M059J (cell line): ENCODE measurements at regions not wholly inside any gene's neighbourhood (a gene's known extent, or its start where the extent isn't known, plus 50 kb on each side); places are given as distances from the start of the nearest gene placed in this dataset.
A peak's percentile ranks its signal among the peaks of the same experiment; 100 is the strongest.

ENCODE experiments used
- DNase-seq: peaks from one replicate; pipeline ENCODE4 v3.0.0-alpha.2; 2012; ENCODE audit warnings: low read depth

DNA sequence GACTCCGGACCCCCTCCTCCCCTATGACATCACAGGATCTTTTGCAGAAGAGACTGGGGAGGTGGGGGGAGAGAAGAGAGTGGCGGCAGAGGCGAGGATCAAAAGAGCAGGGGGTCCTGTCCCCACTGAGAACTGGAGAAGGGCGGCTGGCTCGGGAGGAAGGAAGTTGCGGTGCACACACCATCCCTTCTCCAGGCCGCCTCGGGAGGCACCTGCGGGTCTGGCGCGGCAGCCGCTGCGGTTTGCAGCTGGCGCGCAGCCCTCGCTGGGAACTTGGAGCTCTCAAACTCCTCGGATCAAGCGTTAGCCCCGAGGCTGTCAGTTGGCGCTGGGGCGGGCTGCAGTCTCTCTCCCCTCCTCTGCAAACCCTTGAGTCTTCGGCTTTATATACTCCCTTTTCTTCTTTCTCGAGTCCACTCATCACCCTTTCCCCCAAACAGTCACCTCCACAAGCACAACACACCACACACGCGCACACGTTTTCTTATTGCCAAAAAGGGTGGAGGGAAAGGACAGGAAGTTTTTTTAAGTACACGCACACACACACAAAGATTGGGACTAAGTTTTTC, 180.7 kb downstream of the TBXT start:
- DNase-seq = peak; percentile 17

DNA sequence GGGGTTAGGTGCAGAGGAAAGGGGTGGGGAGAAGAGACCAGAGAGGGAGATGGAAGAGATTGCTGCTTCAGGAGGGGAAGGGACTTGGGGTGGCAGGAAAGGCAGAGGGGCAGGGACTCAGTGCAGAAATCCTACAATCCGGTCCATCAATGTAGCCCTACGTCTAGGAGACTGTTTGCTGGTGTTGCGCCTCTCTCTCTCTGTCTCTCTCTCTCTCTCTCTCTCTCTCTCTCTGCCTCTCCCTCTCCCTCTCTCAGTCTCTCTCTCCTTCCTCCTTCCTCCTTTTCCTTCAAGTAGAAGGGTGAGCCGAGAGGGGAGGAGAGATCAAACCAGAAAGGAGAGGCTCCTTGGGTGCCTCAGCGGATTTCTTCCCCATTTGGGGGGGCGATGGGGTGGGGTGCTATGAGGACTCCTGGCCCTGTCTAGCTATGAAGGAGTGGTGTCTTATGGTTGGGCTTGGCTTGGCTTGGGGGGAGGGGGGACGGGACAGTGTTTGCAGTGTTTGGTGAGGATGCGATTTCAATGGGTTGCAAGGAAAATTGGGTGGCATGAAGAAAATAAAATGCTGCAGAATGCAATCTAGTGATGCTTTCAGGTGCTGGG, 181.2 kb downstream of the TBXT start:
- no peak for DNase-seq

DNA sequence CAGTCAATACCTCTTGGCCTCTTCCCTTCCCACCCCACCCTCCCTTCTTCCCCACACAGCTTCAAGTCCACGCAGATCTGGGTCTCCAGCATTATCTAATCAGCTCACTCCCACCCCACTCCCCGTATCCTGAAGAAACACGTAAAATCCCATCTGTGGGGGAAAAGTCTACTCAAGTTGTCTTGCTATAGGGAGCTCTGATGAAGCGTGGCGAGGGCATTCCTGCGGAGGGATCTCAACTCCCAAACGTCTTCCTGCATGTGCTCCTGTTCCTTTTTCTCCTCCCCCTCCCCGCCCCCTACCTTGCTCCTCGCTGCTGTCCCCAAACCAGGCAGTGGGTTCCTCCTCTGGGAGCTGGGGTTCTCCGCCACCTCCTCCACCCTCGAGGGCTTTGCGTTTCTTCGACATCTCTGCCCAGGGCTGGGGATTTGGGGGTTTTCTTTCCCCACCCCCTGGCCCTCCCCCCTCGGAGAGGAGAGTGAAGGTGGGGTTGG, 181.8 kb downstream of the TBXT start:
- no peak for DNase-seq

DNA sequence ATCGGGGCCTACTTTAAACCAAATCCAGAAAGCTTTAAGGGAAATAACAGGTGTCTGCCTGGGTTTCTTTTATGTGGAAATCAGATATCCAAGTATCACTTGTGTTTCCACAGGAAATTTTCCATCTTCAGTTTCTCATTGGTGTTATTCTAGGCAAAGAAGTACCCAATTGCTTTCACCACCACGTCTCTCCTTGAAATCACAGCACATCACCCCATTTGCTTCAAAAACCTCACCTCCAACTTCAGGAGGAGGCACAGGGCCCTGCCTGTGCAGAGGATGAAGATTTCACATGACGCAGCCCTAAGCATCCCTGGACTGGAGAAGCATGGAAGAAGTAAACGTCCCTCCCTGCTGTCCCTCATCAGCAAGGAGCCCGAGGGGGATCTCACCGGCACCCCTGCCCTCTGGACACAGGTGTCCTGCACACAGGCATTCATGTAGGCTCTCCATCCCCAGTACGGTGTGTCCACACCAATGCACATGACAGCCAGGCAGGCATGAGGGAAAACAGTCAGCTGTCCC, 182.3 kb downstream of the TBXT start:
- DNase-seq = no peak

DNA sequence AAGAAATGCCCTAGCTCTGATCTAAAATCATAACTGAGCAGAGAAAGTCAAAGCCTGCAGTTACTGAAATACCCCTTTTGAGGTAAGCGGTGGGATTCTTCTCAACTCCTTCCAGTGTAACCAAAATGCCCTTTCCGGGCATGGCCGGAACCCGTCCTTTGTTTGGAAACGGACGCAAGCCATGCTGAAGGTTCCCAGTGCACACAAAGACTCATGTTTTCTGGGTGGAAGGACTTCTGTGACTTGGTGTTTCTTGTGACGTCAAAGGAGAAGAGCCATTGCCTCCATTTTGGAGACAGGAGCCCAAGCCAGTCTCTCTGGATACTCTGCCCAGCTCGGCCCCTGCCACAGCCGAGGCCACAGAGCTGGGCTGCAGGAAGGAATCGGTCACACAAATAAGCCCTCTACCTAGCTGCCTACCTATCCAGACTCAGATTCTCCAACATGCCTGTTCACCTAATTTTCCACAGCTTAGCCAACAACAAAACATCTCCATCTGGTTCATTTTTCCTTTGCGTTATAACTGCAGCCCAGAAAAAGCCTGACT, 182.8 kb downstream of the TBXT start:
- no peak for DNase-seq

DNA sequence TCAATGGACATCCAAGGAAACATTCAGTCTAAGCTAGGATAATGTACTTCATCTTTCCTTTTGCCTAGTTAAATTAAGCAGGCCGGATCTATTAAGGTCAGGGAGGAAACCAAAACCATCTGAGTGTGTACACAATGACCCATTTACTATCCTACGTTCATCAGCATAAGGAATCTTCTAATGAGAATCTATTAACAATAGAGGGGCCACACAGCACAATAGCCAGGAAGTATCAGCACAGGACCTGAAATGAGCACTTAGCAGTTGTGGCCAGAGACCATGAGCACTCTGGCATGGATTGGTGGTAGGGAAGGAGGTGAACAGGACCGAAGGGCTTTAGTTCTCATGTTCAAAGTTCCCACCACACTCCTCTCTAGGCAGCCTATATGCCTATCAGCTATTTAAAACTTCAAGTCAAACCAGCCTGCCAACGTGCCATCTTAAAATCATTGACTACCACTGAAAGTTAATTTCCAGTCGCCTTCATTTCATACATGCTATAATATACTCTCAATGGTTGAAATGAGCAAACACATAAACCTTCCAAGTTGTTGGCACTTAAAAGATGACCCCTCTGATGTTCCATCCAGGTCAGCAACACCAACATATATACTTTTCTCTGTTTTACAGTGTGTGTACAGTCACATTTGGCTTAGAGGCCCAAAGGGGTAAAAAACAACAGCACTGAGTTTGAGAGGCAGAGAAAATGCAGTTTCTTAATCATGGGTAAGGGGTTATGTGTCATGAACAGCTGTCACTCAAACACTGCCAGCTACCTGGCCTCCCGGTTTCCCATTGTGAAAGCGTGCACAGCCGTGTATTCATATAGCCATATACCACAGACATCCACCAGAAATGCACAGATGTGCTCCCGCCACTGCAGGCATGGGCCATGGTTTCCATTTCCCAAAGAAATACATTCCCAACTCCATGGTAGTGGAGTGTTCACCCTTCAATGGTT, 184.3 kb downstream of the TBXT start:
- DNase-seq = no peak

DNA sequence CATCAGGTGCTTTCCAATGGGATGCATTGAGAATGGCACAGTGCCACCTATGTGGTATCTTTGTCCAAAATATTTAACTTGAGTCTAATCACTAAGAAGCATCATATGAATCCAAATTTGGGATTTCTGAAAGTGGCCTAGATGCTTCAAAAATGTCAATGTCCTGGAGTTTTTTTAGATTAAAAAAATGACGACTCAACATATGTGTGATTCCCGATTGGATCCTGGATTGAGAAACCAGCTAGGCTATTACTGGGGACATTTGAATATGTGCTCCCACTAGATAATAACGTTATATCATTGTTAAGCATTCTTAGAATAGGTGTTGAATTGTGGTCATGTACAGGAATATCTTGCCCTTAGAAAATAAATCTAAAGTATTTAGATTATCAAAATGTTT, 189.2 kb downstream of the TBXT start:
- no peak for DNase-seq

DNA sequence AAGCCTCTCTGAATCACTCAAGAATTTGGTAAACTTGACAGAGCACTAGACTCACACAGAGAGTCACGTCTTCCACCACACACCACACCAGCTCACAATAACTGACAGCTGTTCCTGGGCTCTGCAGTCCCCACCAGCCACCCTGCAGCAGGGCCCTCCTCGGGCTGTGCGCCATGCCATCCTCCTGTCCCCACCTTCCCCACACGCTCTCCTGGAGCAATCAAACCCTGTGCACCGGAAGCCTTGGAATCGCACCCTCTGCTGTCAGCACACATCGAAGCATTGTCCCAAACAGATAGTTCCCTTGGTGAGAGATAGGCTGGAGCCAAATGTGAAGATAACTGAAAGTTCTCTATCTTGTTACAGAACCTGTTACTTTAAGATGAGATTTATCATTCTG, 191.0 kb downstream of the TBXT start:
- DNase-seq = no peak

DNA sequence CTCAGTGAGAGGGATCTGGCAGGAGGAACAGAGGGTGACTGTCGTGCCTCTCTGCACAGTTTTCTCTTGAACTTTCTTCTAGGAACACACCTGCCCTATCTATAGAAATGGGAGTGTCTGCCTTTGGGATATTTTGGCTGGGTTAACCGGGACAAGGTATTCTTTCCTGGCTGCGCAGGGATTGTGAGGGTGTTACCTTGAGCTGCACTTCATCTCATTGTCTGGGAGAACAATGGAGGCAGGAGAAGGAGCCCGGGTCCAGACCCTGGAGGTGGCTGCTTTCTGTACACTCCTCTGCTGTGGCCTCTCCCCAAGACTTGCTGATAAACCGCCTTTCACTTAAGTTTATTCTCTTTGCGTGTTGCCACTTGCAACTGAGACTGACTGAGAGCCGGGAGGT, 192.8 kb downstream of the TBXT start:
- no peak for DNase-seq

DNA sequence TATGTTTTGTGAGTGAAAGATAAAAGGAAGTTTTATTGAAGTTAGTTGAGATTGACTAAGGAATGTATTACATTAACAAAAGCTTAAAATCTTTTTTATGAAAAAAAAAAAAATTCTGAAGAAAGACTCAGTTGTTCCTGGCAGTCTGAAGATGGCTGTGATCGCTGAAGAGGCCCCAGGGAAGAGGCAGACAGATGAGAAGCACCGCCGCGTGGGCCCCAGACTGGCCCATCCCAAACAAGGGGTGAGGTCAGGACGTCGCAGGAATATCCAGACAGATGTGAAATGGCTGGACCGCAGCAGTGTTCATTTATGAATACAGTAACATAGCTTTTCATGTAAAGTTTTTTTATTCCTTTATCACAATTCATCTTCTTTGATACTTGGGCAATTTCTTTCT, 194.2 kb downstream of the TBXT start:
- DNase-seq = no peak

DNA sequence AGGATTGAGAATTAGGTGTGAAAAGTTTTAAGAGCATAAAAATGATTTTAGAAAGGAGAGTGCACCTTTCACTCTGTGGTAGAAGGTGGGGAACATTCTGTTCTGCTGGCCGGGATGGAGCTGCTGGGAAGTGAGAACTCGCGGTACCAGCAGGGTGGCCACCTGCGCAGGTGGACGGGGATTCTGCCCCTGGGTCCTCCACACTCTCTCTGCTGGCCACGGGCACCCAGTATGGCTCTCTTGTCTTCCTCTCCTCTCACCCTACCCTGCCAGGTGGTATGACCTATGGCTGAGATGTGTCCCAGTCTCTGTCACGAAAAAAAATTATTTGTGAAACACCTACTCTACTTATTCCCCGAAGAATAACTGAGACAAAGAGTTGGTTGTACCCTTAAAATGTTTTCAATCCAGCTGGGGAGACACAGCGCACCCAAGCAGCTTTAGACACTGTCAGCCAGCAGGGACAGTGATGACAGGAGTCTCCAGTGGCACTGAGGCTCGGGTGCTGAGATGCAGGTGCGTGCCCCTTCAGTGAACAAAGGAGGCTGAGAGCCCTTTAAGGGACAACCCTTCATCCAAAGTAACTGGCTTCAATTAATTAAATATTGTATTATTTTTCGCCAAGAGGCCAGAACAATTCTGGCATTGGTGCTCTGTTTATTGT, 195.4 kb downstream of the TBXT start:
- no peak for DNase-seq

DNA sequence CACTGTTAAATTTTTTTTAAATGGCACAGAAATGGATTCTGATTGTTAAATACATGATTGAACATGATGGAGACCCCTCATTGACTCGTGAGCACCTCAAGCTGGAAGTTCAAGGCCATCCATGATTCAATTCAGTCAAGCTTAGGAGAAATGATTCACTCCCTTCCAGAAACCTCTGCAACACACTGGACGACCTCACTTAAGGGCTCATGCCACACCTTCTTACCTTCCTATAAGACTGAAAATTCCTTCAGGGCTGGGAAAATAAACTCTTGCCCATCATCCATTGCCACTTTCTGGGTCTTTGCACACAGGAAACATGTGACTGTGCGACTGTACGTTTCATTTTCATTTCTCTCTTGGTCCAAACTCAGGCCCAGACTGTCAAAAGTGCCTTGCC, 196.4 kb downstream of the TBXT start:
- no peak for DNase-seq

DNA sequence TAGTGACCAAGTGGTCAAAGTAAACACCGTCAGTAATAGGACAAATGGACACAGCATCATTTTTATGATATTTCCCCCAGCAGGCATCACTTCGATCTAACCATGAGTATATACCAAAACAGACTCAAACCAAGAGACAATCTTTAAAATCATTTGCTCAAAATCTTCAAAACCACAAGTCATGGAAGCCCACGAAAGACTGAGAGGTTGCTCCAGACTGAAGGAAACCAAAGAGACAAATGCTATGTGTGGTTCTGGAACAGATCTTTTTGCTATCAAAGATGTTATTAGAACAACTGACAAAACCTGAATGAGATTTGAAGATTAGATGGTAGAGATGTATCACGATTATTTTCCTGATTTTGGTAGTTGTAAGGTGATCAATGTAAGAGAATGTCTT, 197.7 kb downstream of the TBXT start:
- DNase-seq = no peak

DNA sequence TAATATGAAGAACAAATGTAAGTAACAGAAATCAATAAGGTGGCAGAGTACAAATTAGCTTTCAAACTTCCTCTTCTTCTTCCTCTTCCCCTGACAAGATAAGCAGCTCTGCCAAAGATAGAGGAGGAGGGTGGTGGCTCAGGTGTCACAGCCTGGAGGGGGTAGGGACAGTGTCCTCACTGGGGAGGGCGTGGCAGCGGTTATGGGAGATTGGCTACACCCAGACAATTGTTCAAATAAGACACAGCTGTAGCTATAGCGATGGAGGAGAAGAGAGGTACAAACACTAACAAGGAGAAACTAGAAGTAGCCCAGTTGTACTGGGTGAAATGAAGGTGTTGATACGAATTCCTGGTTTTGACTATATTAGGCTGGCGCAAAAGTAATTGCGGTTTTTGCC, 198.5 kb downstream of the TBXT start:
- no peak for DNase-seq

DNA sequence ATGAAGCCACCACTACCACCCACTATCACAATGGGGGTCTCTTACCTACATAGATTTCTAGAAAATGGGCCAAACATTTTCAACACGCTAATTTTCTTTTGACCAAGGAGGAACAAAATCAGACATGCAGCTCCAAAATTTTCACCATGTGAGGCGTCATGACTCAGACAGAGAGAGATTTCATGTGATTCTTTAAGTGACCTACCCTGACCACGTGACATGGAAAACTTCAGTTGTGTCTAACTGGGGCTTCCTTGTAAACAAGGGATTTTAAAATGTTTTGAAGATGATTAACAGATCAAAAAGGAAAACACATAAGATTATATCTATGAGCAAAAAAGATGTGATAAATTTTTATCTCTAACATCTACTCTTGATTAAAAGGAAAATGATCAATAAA, 199.2 kb downstream of the TBXT start:
- no peak for DNase-seq

DNA sequence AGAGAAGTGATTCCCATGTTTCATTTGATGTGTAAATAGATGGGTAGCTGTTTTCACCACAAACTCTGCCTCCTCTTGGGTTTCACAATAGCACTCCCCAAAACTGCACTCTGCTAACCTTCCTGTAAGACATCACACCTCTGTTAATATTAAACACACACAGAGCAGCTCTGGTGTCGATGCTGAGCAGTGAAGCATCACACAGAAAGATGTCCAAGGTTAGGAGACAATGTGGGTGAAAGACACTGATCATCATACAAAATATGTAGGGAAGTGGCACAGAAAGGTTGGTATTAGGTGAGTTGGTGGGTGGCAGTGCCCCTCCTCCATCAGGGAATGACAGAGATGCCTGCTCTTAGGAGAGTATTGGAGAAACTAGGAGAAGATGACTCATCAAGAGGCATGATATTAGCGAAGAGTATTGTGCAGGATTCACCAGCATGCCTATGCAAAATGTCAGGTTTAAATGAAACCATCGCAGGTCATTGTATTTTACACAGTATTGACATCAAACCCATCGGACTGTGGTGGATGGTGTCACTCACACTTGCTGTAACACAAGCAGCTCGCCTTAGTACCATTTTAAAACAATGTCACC, 199.7 kb downstream of the TBXT start:
- peak; percentile 7 for DNase-seq

DNA sequence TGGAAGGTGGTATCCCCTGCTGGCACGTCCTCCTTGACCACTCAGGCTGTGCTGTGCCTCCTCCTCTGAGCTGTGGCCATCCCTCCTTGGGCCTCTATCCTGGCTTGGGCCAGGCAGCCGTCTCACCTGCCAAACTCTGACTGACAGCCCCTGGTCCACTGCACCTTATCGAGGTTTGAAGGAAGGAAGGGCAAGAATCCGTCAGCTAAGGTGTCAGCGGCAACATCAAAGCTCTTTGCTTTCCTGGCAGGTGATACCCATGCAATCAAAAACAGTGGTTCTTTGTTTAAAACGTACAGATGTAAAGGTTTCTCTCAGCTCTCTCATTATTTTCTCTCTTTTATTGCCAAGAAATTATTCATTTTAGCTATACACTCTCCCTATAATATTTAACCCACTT, 203.9 kb downstream of the TBXT start:
- DNase-seq = no peak

DNA sequence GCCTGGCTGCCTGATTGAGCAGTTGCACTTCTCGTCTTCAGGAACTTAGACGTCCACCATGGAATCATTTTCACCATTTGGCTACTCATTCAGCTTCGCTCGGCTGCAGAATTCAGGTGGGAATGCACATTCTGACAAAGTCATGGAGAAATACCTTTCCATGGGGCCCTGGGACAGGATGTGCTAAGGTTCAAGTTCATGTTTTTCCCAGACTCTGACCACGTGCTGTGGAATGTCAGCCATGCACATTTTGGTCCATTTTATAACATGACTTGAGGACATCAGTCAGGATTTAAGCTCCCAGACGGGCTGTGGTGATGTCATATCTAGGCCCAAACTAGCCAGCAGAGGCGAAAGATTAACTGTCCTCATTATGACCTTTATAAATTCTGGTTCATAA, 205.3 kb downstream of the TBXT start:
- no peak for DNase-seq

DNA sequence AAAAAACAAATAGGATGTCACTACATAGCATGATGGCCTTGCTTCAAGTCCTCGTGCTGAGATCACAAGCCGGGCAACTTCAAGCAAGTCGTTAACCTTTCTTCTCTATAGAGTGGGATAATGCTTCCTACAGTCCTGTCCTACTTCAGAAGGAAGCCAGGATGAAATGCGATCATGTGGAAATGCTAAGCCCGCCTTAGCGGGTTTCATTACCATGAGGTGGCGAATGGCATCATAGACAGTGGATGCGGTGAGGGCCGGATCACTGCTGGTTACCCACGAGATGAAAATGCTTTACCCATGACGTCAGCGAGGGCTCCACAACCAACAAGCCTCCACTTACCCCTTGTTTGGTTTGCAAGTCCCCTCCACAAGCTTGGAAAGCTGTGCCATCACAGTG, 206.4 kb downstream of the TBXT start:
- peak; percentile 23 for DNase-seq

DNA sequence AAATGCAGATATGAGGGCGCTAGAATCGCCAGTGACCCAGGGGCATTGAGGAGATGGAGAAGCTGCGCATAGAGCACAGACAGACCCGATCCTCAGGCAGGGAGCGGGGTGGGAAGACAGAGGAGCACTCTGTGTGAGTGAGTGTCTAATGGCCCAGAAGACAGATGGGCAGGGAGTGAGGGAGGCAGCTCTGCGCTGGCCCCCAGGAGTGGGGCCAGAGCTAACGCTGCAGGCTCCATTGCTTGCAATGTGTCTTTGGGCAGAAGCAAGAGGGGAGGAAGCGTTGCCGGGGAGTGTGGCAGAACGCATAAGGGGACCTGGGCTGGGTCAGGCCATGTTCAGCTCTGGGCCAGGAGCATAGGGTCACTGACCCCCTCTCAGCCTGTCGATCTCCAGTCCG, 207.0 kb downstream of the TBXT start:
- DNase-seq = no peak

DNA sequence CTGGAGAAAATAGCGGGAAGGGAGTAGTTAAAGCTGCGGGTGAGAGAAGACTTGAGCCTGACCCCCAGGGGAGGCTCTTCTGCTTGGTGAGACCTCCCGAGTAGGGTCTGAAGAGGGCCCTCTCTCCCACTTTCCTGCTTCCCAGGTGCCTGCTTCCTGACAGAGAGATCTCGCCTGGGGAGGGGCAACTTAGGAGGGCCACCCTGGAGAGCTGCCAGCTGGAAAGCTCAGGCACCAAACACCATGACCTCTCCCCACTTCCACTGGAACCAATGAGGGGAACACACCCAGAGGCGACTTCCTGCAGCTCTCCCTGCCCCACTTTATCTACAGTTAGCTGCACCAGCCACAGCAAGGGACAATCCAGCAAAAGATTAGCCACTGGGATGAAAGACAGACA, 208.0 kb downstream of the TBXT start:
- DNase-seq = no peak
